ENCODE measurements at regions not wholly inside any gene's neighbourhood (a gene's known extent, or its start where the extent isn't known, plus 50 kb on each side); places are given as distances from the start of the nearest gene placed in this dataset.

DNA sequence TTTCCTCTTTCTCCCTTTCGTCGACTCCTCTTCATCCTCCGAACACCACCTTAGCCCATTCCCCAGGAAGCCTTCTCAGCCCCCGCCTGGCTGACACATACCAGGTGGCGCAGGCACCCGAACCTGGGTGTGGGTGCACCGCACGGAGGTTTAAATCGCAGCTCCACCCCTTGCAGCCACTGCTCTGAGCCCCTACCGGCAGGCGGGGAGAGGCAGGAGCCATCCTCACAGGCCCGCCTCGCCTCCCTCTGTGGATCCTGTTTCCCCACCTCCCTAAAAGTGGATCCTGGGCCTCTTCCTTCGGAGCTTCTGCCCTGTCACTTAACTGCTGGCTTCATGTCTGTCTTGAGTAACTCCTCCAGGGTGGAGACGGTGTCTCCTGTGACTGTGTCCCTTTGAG, 110.7 kb downstream of the OLFM1 start:
- Histone ChIP-seq H3K27ac (ENCODE audit: insufficient read depth, low read length) (no peak overlapping the region), H2AK9ac (replicated peaks; ENCODE audit: low read depth, low read length, poor library complexity) (no peak overlapping the region), H3K4me1 (ENCODE audit: control insufficient read depth, insufficient read depth, low read length) (no peaks in the 10 kb centered on the region), H4K91ac (ENCODE audit: insufficient read depth, low read depth, low read length) (no peak overlapping the region), H3K79me1 (ENCODE audit: low read depth in 1 of 2, low read length in 2 of 2) (no peaks in the 10 kb centered on the region), H2BK5ac (ENCODE audit: low read depth, low read length, poor library complexity, severe bottlenecking) (no peak overlapping the region), H3K23ac (ENCODE audit: low read depth, low read length) (no peak overlapping the region), H3K14ac (replicated peaks; ENCODE audit: low read depth, low read length) (no peak overlapping the region), H3K27me3 (ENCODE audit: control insufficient read depth, insufficient read depth, low read length) (no peaks in the 10 kb centered on the region), H3K18ac (ENCODE audit: low read depth, low read length) (no peak overlapping the region), H3K4me2 (ENCODE audit: low read depth, low read length) (no peak overlapping the region), H4K20me1 (ENCODE audit: insufficient read depth, low read length) (no peaks in the 10 kb centered on the region), H3K9ac (ENCODE audit: low read depth, low read length) (no peak overlapping the region), H2BK120ac (ENCODE audit: low read depth, low read length) (no peak overlapping the region), H2AFZ (replicated peaks; ENCODE audit: low read length, poor library complexity) (no peak overlapping the region), H3K4ac (ENCODE audit: low read depth, low read length) (no peak overlapping the region), H3K9me3 (ENCODE audit: control insufficient read depth, insufficient read depth, low read length) (peaks cover 42% of the 10 kb centered on the region), H2BK15ac (ENCODE audit: low read depth, low read length) (no peak overlapping the region), H2AK5ac (ENCODE audit: low read depth, low read length) (no peak overlapping the region), H2BK20ac (ENCODE audit: low read depth, low read length) (no peak overlapping the region), H3K56ac (ENCODE audit: extremely low read depth, insufficient read depth, low read length) (no peak overlapping the region), H4K5ac (ENCODE audit: low read depth, low read length) (no peak overlapping the region), H3K36me3 (ENCODE audit: control insufficient read depth, insufficient read depth, low read length) (no peaks in the 10 kb centered on the region), H3K9me1 (ENCODE audit: insufficient read depth, low read length) (no peaks in the 10 kb centered on the region), H3K4me3 (ENCODE audit: insufficient read depth, low read depth, low read length) (no peak overlapping the region), H4K8ac (ENCODE audit: low read depth in 2 of 2, low read length in 2 of 2) (no peak overlapping the region)
- intact Hi-C loops (cut with micrococcal nuclease) (no loop called here), dilution Hi-C loops (cut with HindIII; ENCODE audit: low sequenced_read_pairs, unreplicated experiment) (no loop called here), in situ Hi-C loops (cut with MboI; ENCODE audit: low sequenced_read_pairs) (no loop called here)
- no peak for DNase-seq
- no peak for ATAC-seq (ENCODE audit: low read depth)
- CTCF ChIA-PET = no interaction called here
- TF ChIP-seq RCOR1 (IDR thresholded peaks at IDR 0.05; ENCODE audit: insufficient replicate concordance, low read length) = no peak
- no peak for TF ChIP-seq NFE2L2 (IDR thresholded peaks at IDR 0.05; ENCODE audit: low read depth, low read length)
- TF ChIP-seq MAFK (IDR thresholded peaks at IDR 0.05; ENCODE audit: low read depth, low read length) = no peak
- no peak for TF ChIP-seq CEBPB (IDR thresholded peaks at IDR 0.05; ENCODE audit: low read depth, low read length)
- TF ChIP-seq FOS (IDR thresholded peaks at IDR 0.05; ENCODE audit: low read depth, low read length) = no peak
- no peak for TF ChIP-seq MAZ (IDR thresholded peaks at IDR 0.05; ENCODE audit: borderline replicate concordance, low read depth, low read length)
- no peak for TF ChIP-seq BHLHE40 (IDR thresholded peaks at IDR 0.05; ENCODE audit: low read depth, low read length)
- no peak for TF ChIP-seq POLR2A (IDR thresholded peaks at IDR 0.05; ENCODE audit: low read depth, low read length)
- no peak for TF ChIP-seq CHD1 (IDR thresholded peaks at IDR 0.05; ENCODE audit: low read depth, low read length)
- POLR2A ChIA-PET (ENCODE audit: unreplicated experiment) = no interaction called here
- no TSS peak for BruUV-seq (replicated peaks)
- WGBS, 2 experiments (ENCODE audit: extremely low coverage in 2 of 2, insufficient read length in 1 of 2) = 18% methylated on average over 9 of the region's 15 CpGs; no CpG with 5 or more reads in 1 of the 2 experiments

Data from IMR-90 (cell line).